Body of pancreas (tissue), 4 donors: ENCODE measurements at regions not wholly inside any gene's neighbourhood (a gene's known extent, or its start where the extent isn't known, plus 50 kb on each side); places are given as distances from the start of the nearest gene placed in this dataset.
A peak's percentile ranks its signal among the peaks of the same experiment; 100 is the strongest.

Experiments
- ATAC-seq: fragments of 150-250 bp; one replicate; pipeline ENCODE4 v1.9.1; 2016
- DNase-seq, 4 donors: peaks; one replicate each; pipeline ENCODE4 v3.0.0-alpha.2; 2019
- H3K27ac ChIP-seq, 4 donors: fragments of 200-600 bp; sonication (generic); 1 replicate in 3 of 4; 2 replicates in 1 of 4; pipeline versions ENCODE4 v1.5.1 to v1.6.1; 2016 to 2019; ENCODE audit warnings: mild to moderate bottlenecking in 1 of 4, mixed read lengths in 1 of 4, moderate library complexity in 1 of 4
- H3K27me3 ChIP-seq, 2 donors: fragments of 200-600 bp; sonication (generic); one replicate each; pipeline ENCODE4 v1.6.0; 2016; ENCODE audit warnings: mild to moderate bottlenecking in 1 of 2
- H3K36me3 ChIP-seq, 2 donors: fragments of 200-600 bp; sonication (generic); replicated peaks in 1 of 2; 2 replicates each; pipeline ENCODE4 v1.5.1; 2016; ENCODE audit warnings: low read depth in 2 of 2; ENCODE audit not compliant: insufficient read depth in 1 of 2
- H3K4me1 ChIP-seq: fragments of 200-600 bp; sonication (generic); one replicate; pipeline ENCODE4 v1.6.0; 2016
- H3K4me3 ChIP-seq, 2 donors: fragments of 200-600 bp; sonication (generic); 1 replicate in 1 of 2; 2 replicates in 1 of 2; pipeline ENCODE4 v1.5.1; 2016 to 2019
- H3K9me3 ChIP-seq, 3 donors: fragments of 200-600 bp; sonication (generic); 1 replicate in 2 of 3; 2 replicates in 1 of 3; pipeline ENCODE4 v1.5.1; 2016
- POLR2A ChIP-seq, 3 donors: fragments of 450-650 bp; IDR thresholded peaks; one replicate each; pipeline ENCODE4 v1.6.1; 2016; ENCODE audit warnings: antibody characterized with exemption in 3 of 3, mild to moderate bottlenecking in 2 of 3
- WGBS, 2 donors: methylation state at CpG; one replicate each; pipeline ENCODE4 v1.1.5; 2017; 5-methylcytosine and 5-hydroxymethylcytosine counted together
- intact Hi-C: fragments of 100-400 bp; cut with DNase I; formaldehyde crosslinking; loops from one replicate; pipeline ENCODE4 v1.15.1; 2023
- TF ChIP-seq, protein P1 (sequence below), 7 experiments: fragments of 450-650 bp in 4 of 7; fragments of 200-600 bp in 3 of 7; sonication (generic) in 3 of 7; IDR thresholded peaks; one replicate each; pipeline ENCODE4 v1.5.1; 2016 to 2019; ENCODE audit warnings: antibody characterized with exemption in 7 of 7

DNA sequence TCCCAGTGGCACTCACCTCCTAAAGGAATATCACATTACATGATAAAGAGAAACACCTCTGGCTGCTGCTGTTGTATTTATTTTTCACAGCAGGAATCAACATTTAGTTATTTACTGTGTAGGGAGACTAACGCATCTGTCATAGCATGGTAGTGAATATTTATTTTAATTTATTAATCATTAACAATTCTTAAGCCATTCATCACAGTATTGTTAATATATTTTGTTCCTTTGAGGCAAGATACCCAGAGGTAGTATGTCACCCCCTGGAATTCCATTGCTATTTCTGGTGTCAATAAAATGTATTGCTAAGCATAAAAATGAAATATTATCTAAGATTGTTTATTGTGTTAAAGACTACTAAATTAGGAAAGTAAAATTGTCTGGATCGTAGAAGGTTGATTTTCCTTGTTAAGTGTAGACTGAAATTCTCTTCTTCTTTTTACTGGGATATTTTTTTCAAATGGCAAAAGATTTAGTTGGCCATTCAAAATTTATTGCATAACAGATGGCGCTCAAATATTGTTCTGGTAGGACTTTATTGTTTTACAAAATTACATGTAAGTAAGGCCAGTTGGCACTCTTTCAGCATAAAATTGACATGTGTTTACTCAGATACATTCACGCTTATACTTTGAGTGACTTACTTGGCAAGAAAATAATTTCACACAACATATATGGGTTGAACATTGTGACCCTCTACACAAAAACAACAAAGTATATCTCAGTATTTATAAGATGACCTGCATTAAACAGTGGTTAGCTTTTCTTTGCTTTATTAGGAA lies 1358.7 kb upstream of the SORCS1 start:
- H3K36me3 ChIP-seq, result no peaks in the 10 kb centered on the region
- no peaks in the 10 kb centered on the region for H3K27me3 ChIP-seq
- TF ChIP-seq, protein P1, sequence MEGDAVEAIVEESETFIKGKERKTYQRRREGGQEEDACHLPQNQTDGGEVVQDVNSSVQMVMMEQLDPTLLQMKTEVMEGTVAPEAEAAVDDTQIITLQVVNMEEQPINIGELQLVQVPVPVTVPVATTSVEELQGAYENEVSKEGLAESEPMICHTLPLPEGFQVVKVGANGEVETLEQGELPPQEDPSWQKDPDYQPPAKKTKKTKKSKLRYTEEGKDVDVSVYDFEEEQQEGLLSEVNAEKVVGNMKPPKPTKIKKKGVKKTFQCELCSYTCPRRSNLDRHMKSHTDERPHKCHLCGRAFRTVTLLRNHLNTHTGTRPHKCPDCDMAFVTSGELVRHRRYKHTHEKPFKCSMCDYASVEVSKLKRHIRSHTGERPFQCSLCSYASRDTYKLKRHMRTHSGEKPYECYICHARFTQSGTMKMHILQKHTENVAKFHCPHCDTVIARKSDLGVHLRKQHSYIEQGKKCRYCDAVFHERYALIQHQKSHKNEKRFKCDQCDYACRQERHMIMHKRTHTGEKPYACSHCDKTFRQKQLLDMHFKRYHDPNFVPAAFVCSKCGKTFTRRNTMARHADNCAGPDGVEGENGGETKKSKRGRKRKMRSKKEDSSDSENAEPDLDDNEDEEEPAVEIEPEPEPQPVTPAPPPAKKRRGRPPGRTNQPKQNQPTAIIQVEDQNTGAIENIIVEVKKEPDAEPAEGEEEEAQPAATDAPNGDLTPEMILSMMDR (IDR thresholded peaks at IDR 0.05), result no peak
- TF ChIP-seq POLR2A (IDR thresholded peaks at IDR 0.05), result no peak
- H3K4me3 ChIP-seq, result no peak overlapping the region
- DNase-seq, result no peak
- ATAC-seq, result no peak
- intact Hi-C loops, result no loop called here
- WGBS, 2 donors, result 50 to 54% methylated on average over 4 of the region's 4 CpGs
- no peaks in the 10 kb centered on the region for H3K9me3 ChIP-seq
- H3K4me1 ChIP-seq, result peaks cover 18% of the 10 kb centered on the region
- H3K27ac ChIP-seq, result peak overlapping the region in 2 of 4 donors; percentile 19 to 51

DNA sequence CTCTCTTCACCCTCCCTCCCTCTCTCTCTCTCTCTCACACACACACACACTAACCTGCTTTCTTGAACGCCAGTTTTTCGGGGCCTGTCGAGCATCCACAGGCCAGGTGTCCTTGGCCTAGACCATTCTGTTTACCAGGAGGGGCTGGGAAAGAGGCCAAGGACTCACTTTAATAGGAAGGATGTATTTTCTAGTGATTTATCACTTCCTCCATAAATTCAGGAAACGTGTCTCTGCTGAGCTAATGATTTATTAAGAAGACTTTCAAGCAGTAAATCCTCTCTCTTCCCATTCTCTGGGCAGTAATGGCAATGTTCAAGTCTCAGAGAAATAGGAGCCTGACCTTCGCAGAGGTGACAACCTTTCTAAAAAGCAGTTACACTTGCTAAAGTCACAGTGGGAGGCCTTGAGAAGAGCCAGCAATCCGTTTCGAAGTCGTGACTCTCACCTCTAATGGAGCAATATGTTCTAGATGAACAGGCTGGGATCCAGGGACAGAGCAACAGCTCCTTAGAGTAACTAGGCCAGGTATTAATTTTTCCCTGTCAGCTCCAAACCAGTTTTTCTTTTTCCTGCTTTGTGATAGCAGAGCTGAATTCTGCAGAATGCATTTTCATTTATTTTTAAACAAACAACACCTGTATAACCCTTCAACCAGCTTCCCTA lies 1357.5 kb upstream of the SORCS1 start:
- intact Hi-C loops, result no loop called here
- WGBS, 2 donors, result 12 to 20% methylated on average over 8 of the region's 8 CpGs

DNA sequence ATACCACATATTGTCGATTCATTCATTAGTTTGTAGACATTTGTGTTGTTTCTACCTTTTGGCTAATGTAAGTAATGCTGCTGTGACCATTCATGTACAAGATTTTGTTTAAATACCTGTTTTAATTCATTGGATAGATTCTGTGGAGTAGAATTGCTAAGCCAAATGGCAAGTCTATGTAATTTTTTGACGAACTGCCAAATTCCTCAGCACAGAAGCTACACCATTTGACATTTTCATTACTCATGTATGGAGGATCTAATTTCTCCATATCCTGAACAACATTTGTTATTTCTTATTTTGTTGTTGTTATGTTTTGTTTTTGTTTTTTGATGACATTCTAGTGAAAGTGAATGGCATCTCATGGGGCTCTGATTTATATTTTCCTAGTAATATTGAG lies 1351.3 kb upstream of the SORCS1 start:
- intact Hi-C loops, result no loop called here
- no peak for DNase-seq
- 52 to 56% methylated on average over 2 of the region's 2 CpGs for WGBS, 2 donors
- Histone ChIP-seq H3K36me3 (no peaks in the 10 kb centered on the region), H3K9me3 (no peaks in the 10 kb centered on the region), H3K4me1 (peaks cover 2% of the 10 kb centered on the region), H3K4me3 (no peak overlapping the region), H3K27me3 (no peaks in the 10 kb centered on the region), H3K27ac (no peak overlapping the region)
- ATAC-seq, result no peak
- TF ChIP-seq POLR2A (IDR thresholded peaks at IDR 0.05), result no peak
- TF ChIP-seq, protein P1 (IDR thresholded peaks at IDR 0.05), result no peak

More for the DNA sequence above, 1357.5 kb upstream of the SORCS1 start:
- H3K9me3 ChIP-seq, result no peaks in the 10 kb centered on the region
- H3K27ac ChIP-seq, result peak overlapping the region in 3 of 4 donors; percentile 51 to 62 (median 52)
- no peaks in the 10 kb centered on the region for H3K27me3 ChIP-seq
- no peak for TF ChIP-seq POLR2A (IDR thresholded peaks at IDR 0.05)
- TF ChIP-seq, protein P1 (IDR thresholded peaks at IDR 0.05), result no peak
- DNase-seq (peak in 3 of 4 donors; percentile 10 to 37 (median 35)), ATAC-seq (peak; percentile 68)
- peaks cover 18% of the 10 kb centered on the region for H3K4me1 ChIP-seq
- H3K4me3 ChIP-seq, result no peak overlapping the region
- no peaks in the 10 kb centered on the region for H3K36me3 ChIP-seq

DNA sequence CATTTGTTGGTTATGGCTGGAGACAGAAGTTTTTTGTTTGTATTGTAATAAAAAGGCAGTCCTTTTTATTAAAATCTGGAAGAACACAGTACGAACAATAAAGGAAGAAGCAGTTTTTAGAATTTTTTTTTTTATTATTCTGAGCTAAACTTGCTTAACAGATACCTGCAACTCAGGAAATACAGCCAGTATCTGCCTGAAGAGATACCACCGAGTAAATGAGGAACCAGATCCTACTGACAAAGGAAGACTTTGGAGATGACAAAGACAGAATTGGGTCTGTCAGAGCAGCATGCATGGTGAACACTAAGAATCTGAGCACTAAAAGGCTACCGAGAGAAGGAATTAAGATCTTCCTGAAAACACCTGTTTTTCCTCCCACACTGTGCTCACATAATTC lies 1335.9 kb upstream of the SORCS1 start:
- H3K9me3 ChIP-seq, result no peaks in the 10 kb centered on the region
- intact Hi-C loops, result no loop called here
- ATAC-seq (no peak), DNase-seq (no peak)
- no peak for TF ChIP-seq POLR2A (IDR thresholded peaks at IDR 0.05)
- TF ChIP-seq, protein P1 (IDR thresholded peaks at IDR 0.05), result no peak
- H3K27ac ChIP-seq, result no peak overlapping the region
- no peak overlapping the region for H3K4me3 ChIP-seq
- H3K4me1 ChIP-seq, result no peaks in the 10 kb centered on the region
- H3K36me3 ChIP-seq, result no peaks in the 10 kb centered on the region
- WGBS, 2 donors, result 27 to 39% methylated on average over 3 of the region's 3 CpGs
- no peaks in the 10 kb centered on the region for H3K27me3 ChIP-seq
